Osteocyte (in vitro differentiated cells): ENCODE measurements at regions not wholly inside any gene's neighbourhood (a gene's known extent, or its start where the extent isn't known, plus 50 kb on each side); places are given as distances from the start of the nearest gene placed in this dataset.

Experiments used
- DNase-seq: peaks from one replicate; pipeline ENCODE4 v3.0.0; 2021; ENCODE audit warnings: mixed read lengths; ENCODE audit not compliant: unreplicated experiment; ENCODE audit errors: extremely low spot score
- H3K27ac Mint-ChIP-seq: one replicate; pipeline ENCODE4 v1.8.0; 2021; ENCODE audit warnings: mild to moderate bottlenecking, mixed read lengths; ENCODE audit not compliant: unreplicated experiment
- H3K27me3 Mint-ChIP-seq: one replicate; pipeline ENCODE4 v1.8.0; 2021; ENCODE audit warnings: mixed read lengths; ENCODE audit not compliant: unreplicated experiment
- H3K36me3 Mint-ChIP-seq: one replicate; pipeline ENCODE4 v1.8.0; 2021; ENCODE audit warnings: mixed read lengths; ENCODE audit not compliant: unreplicated experiment
- H3K4me1 Mint-ChIP-seq: one replicate; pipeline ENCODE4 v1.8.0; 2021; ENCODE audit warnings: mixed read lengths; ENCODE audit not compliant: unreplicated experiment
- H3K4me3 Mint-ChIP-seq: one replicate; pipeline ENCODE4 v1.8.0; 2021; ENCODE audit warnings: mild to moderate bottlenecking, moderate library complexity, mixed read lengths; ENCODE audit not compliant: unreplicated experiment
- H3K9me3 Mint-ChIP-seq: one replicate; pipeline ENCODE4 v1.8.0; 2021; ENCODE audit warnings: mixed read lengths; ENCODE audit not compliant: unreplicated experiment
- TF ChIP-seq, protein P1 (sequence below): fragments of 200-600 bp; sonication (generic); IDR thresholded peaks from 2 replicates; pipeline ENCODE4 v1.5.0; 2021; ENCODE audit warnings: antibody characterized with exemption, mild to moderate bottlenecking, moderate library complexity

DNA sequence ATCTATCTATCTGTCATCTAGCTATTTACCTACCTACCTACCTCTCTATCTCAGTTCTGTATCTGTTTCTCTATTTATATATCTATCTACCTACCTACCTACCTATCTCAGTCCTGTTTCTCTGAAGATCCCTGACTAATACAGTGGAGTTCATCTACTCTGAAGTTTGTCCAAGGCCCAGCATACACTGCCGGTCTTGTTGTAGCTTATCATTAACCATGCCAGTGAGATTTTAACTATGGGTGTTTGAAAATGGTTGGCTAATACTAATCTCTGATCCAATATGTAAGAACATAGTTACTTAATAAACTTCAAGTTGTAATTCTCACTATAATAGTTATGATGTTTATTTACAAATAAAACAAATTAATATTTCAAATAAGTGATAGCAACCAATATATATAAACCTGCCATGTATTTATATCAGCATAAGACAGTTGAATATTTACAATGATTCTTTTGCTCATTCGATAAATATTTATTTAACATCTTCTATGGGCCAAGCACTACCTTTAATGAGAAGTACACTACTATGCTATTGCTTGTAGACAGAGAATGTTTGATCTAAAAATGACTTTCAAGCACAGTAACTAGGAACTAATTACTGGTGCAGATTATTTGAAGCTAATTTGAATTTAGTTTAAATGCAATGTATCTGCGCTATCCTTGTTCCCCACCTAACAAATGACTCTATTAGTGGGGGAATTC lies 242.1 kb downstream of the KLF5 start:
- DNase-seq, result no peak
- Mint-ChIP-seq H3K4me3 (no peak overlapping the region), H3K9me3 (no peaks in the 10 kb centered on the region), H3K27me3 (peaks cover 6% of the 10 kb centered on the region), H3K27ac (no peak overlapping the region), H3K4me1 (no peaks in the 10 kb centered on the region), H3K36me3 (no peaks in the 10 kb centered on the region)
- TF ChIP-seq, protein P1, sequence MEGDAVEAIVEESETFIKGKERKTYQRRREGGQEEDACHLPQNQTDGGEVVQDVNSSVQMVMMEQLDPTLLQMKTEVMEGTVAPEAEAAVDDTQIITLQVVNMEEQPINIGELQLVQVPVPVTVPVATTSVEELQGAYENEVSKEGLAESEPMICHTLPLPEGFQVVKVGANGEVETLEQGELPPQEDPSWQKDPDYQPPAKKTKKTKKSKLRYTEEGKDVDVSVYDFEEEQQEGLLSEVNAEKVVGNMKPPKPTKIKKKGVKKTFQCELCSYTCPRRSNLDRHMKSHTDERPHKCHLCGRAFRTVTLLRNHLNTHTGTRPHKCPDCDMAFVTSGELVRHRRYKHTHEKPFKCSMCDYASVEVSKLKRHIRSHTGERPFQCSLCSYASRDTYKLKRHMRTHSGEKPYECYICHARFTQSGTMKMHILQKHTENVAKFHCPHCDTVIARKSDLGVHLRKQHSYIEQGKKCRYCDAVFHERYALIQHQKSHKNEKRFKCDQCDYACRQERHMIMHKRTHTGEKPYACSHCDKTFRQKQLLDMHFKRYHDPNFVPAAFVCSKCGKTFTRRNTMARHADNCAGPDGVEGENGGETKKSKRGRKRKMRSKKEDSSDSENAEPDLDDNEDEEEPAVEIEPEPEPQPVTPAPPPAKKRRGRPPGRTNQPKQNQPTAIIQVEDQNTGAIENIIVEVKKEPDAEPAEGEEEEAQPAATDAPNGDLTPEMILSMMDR, result no peak

DNA sequence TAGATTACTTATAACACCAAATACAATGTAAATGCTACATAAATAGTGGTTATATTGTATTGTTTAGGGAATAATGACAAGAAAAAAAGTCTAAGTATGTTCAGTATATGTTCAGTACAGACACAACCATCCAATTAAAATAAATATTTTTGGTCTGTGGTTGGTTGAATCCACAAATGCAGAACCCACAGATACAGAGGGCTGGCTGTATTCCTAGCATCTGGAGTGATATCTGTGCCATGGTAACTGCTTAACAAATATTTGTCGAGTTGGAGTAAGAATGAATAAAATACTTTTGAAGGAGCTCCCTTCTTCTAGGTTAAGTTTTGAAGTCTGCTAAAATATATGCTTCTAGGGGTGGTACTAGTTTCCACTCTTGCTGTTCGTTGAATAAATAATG lies 241.0 kb downstream of the KLF5 start:
- Mint-ChIP-seq H3K36me3 (no peaks in the 10 kb centered on the region), H3K27ac (no peak overlapping the region), H3K4me3 (no peak overlapping the region), H3K27me3 (peaks cover 6% of the 10 kb centered on the region), H3K9me3 (no peaks in the 10 kb centered on the region), H3K4me1 (no peaks in the 10 kb centered on the region)
- TF ChIP-seq, protein P1, result no peak
- DNase-seq, result no peak

- H3K9me3 Mint-ChIP-seq, result no peaks in the 10 kb centered on the region
- H3K27ac Mint-ChIP-seq, result no peak overlapping the region
- H3K36me3 Mint-ChIP-seq, result no peaks in the 10 kb centered on the region
- TF ChIP-seq, protein P1, result no peak
- DNase-seq, result no peak
- no peaks in the 10 kb centered on the region for H3K4me1 Mint-ChIP-seq
- peaks cover 26% of the 10 kb centered on the region for H3K27me3 Mint-ChIP-seq
- H3K4me3 Mint-ChIP-seq, result no peak overlapping the region
Observed at GRCh38 chr13:73293913-73294523, 235.2 kb downstream of the KLF5 start.

DNA sequence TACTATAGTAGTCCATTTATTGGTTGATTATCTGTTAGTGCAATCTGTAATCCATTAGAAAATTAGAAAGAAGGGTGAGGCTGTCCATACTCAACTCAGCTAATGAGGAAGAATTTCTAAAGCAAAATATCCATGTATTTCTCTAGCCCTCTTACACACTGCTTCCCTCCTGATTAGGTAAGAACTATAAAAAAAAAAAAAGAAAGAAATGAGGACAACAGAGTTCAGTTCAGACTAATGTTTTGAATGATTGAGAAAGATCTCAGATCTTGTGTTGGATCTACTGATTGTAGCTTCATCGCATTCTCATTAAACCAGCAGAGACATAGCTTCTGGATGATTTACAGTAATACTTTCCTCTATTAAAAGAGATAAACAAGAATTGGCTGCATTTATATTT lies 233.3 kb downstream of the KLF5 start:
- TF ChIP-seq, protein P1, result no peak
- H3K27me3 Mint-ChIP-seq, result peaks cover 26% of the 10 kb centered on the region
- peaks cover 3% of the 10 kb centered on the region for H3K4me1 Mint-ChIP-seq
- DNase-seq, result no peak
- H3K4me3 Mint-ChIP-seq, result no peak overlapping the region
- no peaks in the 10 kb centered on the region for H3K36me3 Mint-ChIP-seq
- no peak overlapping the region for H3K27ac Mint-ChIP-seq
- peaks cover 8% of the 10 kb centered on the region for H3K9me3 Mint-ChIP-seq

DNA sequence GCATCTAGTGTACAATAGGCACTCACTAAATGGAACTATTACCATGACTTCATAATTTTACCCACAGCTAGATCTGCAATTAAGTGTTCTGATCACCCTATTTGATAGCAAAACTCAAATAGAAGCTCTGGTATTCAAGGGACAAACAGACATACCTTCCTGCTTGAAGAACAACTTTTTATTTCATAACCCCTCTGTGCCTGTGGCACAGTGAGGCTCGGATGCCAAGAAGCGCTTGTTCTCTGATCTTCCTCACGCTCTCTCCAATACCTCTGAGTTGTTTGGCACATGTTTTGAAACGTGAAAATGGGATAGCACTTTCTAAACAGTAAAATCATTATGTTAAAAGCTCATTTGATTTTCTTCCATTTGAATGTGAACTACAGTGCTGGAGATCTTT lies 232.0 kb downstream of the KLF5 start:
- peaks cover 26% of the 10 kb centered on the region for H3K27me3 Mint-ChIP-seq
- no peaks in the 10 kb centered on the region for H3K36me3 Mint-ChIP-seq
- H3K27ac Mint-ChIP-seq, result no peak overlapping the region
- TF ChIP-seq, protein P1, result no peak
- no peak for DNase-seq
- peaks cover 3% of the 10 kb centered on the region for H3K4me1 Mint-ChIP-seq
- H3K9me3 Mint-ChIP-seq, result peaks cover 8% of the 10 kb centered on the region
- H3K4me3 Mint-ChIP-seq, result no peak overlapping the region
